Liver (tissue), 8 donors: ENCODE measurements at regions not wholly inside any gene's neighbourhood (a gene's known extent, or its start where the extent isn't known, plus 50 kb on each side); places are given as distances from the start of the nearest gene placed in this dataset.

Experiments
- DNase-seq: peaks from one replicate; pipeline ENCODE4 v3.0.0-alpha.2; 2017; ENCODE audit warnings: low spot score
- H3K27ac ChIP-seq, 2 donors: one replicate each; pipeline ENCODE4 v1.7.0; 2013; ENCODE audit warnings: inconsistent platforms in 2 of 2, low read length in 2 of 2, control low read depth in 1 of 2, low read depth in 1 of 2, mild to moderate bottlenecking in 1 of 2
- H3K27me3 ChIP-seq, 4 donors: one replicate each; pipeline versions ENCODE4 v1.6.1 to v1.7.0; 2013; ENCODE audit warnings: low read length in 3 of 4, inconsistent platforms in 1 of 4, mild to moderate bottlenecking in 1 of 4, moderate library complexity in 1 of 4; ENCODE audit not compliant: control insufficient read depth in 4 of 4, insufficient read depth in 4 of 4
- H3K36me3 ChIP-seq, 4 donors: one replicate each; pipeline versions ENCODE4 v1.6.1 to v1.7.0; 2013; ENCODE audit warnings: low read length in 3 of 4, mild to moderate bottlenecking in 3 of 4, low read depth in 1 of 4, moderate library complexity in 1 of 4; ENCODE audit not compliant: control insufficient read depth in 4 of 4, insufficient read depth in 3 of 4
- H3K4me1 ChIP-seq, 4 donors: one replicate each; pipeline versions ENCODE4 v1.6.1 to v1.7.0; 2013; ENCODE audit warnings: low read length in 3 of 4, mild to moderate bottlenecking in 3 of 4, moderate library complexity in 1 of 4; ENCODE audit not compliant: control insufficient read depth in 4 of 4, insufficient read depth in 4 of 4
- H3K4me3 ChIP-seq, 3 donors: one replicate each; pipeline versions ENCODE4 v1.6.1 to v1.7.0; 2013; ENCODE audit warnings: low read length in 3 of 3, control low read depth in 1 of 3, low read depth in 1 of 3, mild to moderate bottlenecking in 1 of 3
- H3K9ac ChIP-seq, 2 donors: one replicate each; pipeline ENCODE4 v1.7.0; 2013; ENCODE audit warnings: low read length in 2 of 2, mild to moderate bottlenecking in 2 of 2, moderate library complexity in 2 of 2, control low read depth in 1 of 2, low read depth in 1 of 2
- H3K9me3 ChIP-seq, 4 donors: one replicate each; pipeline versions ENCODE4 v1.6.1 to v1.7.0; 2013; ENCODE audit warnings: low read length in 3 of 4; ENCODE audit not compliant: control insufficient read depth in 4 of 4
- ATF3 ChIP-seq: IDR thresholded peaks from 2 replicates; pipeline ENCODE4 v1.6.1; 2016; ENCODE audit warnings: antibody characterized with exemption
- CTCF ChIP-seq: fragments of 150-350 bp; IDR thresholded peaks from 2 replicates; pipeline ENCODE4 v1.5.1; 2017; ENCODE audit warnings: improper control_type of control experiment, low read depth, low read length; ENCODE audit not compliant: missing input control
- EGR1 ChIP-seq, 2 donors: IDR thresholded peaks; 2 replicates each; pipeline ENCODE4 v1.6.1; 2016 to 2018; ENCODE audit warnings: antibody characterized with exemption in 2 of 2, low read depth in 2 of 2
- FOXA1 ChIP-seq: IDR thresholded peaks from 2 replicates; pipeline ENCODE4 v1.6.1; 2016; ENCODE audit warnings: antibody characterized with exemption
- FOXA2 ChIP-seq: IDR thresholded peaks from 2 replicates; pipeline ENCODE4 v1.6.1; 2016; ENCODE audit warnings: antibody characterized with exemption
- GABPA ChIP-seq, 2 donors: IDR thresholded peaks in 1 of 2; conservative IDR thresholded peaks in 1 of 2; 2 replicates each; pipeline ENCODE4 v1.6.1; 2016; ENCODE audit warnings: antibody characterized with exemption in 2 of 2, mild to moderate bottlenecking in 1 of 2, moderate library complexity in 1 of 2
- HNF4A ChIP-seq, 2 donors: conservative IDR thresholded peaks; 2 replicates each; pipeline ENCODE4 v1.6.1; 2016; ENCODE audit warnings: antibody characterized with exemption in 2 of 2, mild to moderate bottlenecking in 2 of 2
- HNF4G ChIP-seq: IDR thresholded peaks from 2 replicates; pipeline ENCODE4 v1.6.1; 2016; ENCODE audit warnings: antibody characterized with exemption
- JUND ChIP-seq, 2 donors: IDR thresholded peaks; 2 replicates each; pipeline ENCODE4 v1.6.1; 2016; ENCODE audit warnings: antibody characterized with exemption in 2 of 2
- MAX ChIP-seq: IDR thresholded peaks from 2 replicates; pipeline ENCODE4 v1.6.1; 2016; ENCODE audit warnings: antibody characterized with exemption
- NR2F2 ChIP-seq: IDR thresholded peaks from 2 replicates; pipeline ENCODE4 v1.6.1; 2016; ENCODE audit warnings: antibody characterized with exemption
- RAD21 ChIP-seq, 2 donors: IDR thresholded peaks; 2 replicates each; pipeline ENCODE4 v1.6.1; 2016; ENCODE audit warnings: antibody characterized with exemption in 2 of 2, mild to moderate bottlenecking in 2 of 2
- REST ChIP-seq: IDR thresholded peaks from 2 replicates; pipeline ENCODE4 v1.6.1; 2016; ENCODE audit warnings: antibody characterized with exemption, mild to moderate bottlenecking
- RXRA ChIP-seq, 2 donors: IDR thresholded peaks; 2 replicates each; pipeline ENCODE4 v1.6.1; 2017 to 2018; ENCODE audit warnings: antibody characterized with exemption in 2 of 2, mild to moderate bottlenecking in 1 of 2
- SP1 ChIP-seq: IDR thresholded peaks from 2 replicates; pipeline ENCODE4 v1.6.1; 2018; ENCODE audit warnings: antibody characterized with exemption, mild to moderate bottlenecking
- TAF1 ChIP-seq: conservative IDR thresholded peaks from 2 replicates; pipeline ENCODE4 v1.6.1; 2016; ENCODE audit warnings: antibody characterized with exemption, mild to moderate bottlenecking
- ZBTB33 ChIP-seq: IDR thresholded peaks from 2 replicates; pipeline ENCODE4 v1.6.1; 2016; ENCODE audit warnings: antibody characterized with exemption
- WGBS: extraction: QIAGEN DNeasy Blood & Tissue Kit; methylation state at CpG from one replicate; pipeline ENCODE4 v1.1.7; 2013; 5-methylcytosine and 5-hydroxymethylcytosine counted together
- donor health status: healthy.
- donor health status: healthy.
- donor health status: healthy.
- donor health status: healthy.
- donor health status: healthy.

- H3K9ac ChIP-seq = no peak overlapping the region
Measured at GRCh38 chr16:85327731-85328675, 215.7 kb upstream of the CIBAR2 start.

GRCh38 chr16:85328676-85329058 is 216.4 kb upstream of the CIBAR2 start:
- H3K27ac ChIP-seq = no peak overlapping the region
- H3K4me3 ChIP-seq = no peak overlapping the region
- H3K9me3 ChIP-seq = no peaks in the 10 kb centered on the region
- WGBS = 59% methylated on average over 17 of the region's 17 CpGs
- no peaks in the 10 kb centered on the region for H3K27me3 ChIP-seq
- H3K4me1 ChIP-seq = peaks cover 0 to 5% (median 0%) of the 10 kb centered on the region in 4 donors
- no peak overlapping the region for H3K9ac ChIP-seq
- no peak for DNase-seq
- no peaks in the 10 kb centered on the region for H3K36me3 ChIP-seq
- no peak for TF ChIP-seq SP1
- no peak for TF ChIP-seq CTCF
- TF ChIP-seq RAD21 (IDR thresholded peaks at IDR 0.05) = no peak
- no peak for TF ChIP-seq REST
- no peak for TF ChIP-seq NR2F2
- no peak for TF ChIP-seq GABPA (IDR thresholded peaks at IDR 0.05 in 1 of 2, conservative IDR thresholded peaks at IDR 0.05 in 1 of 2)
- no peak for TF ChIP-seq RXRA (IDR thresholded peaks at IDR 0.05)
- TF ChIP-seq HNF4G = no peak
- no peak for TF ChIP-seq EGR1 (IDR thresholded peaks at IDR 0.05; ENCODE audit: low read depth in 2 of 2)
- TF ChIP-seq FOXA1 = no peak
- no peak for TF ChIP-seq JUND (IDR thresholded peaks at IDR 0.05)
- no peak for TF ChIP-seq ATF3
- no peak for TF ChIP-seq HNF4A (conservative IDR thresholded peaks at IDR 0.05)
- no peak for TF ChIP-seq TAF1

More at GRCh38 chr16:85327731-85328675, 215.7 kb upstream of the CIBAR2 start:
- Histone ChIP-seq H3K9me3 (no peaks in the 10 kb centered on the region), H3K27ac (no peak overlapping the region), H3K27me3 (no peaks in the 10 kb centered on the region), H3K36me3 (no peaks in the 10 kb centered on the region), H3K4me1 (peaks cover 0 to 7% (median 3%) of the 10 kb centered on the region in 4 donors), H3K4me3 (no peak overlapping the region)
- 73% methylated on average over 21 of the region's 21 CpGs for WGBS
- no peak for DNase-seq
- TF ChIP-seq SP1 = no peak
- TF ChIP-seq FOXA1 = no peak
- TF ChIP-seq GABPA (IDR thresholded peaks at IDR 0.05 in 1 of 2, conservative IDR thresholded peaks at IDR 0.05 in 1 of 2) = no peak
- TF ChIP-seq TAF1 = no peak
- TF ChIP-seq ATF3 = no peak
- no peak for TF ChIP-seq FOXA2
- TF ChIP-seq ZBTB33 = no peak
- no peak for TF ChIP-seq EGR1 (IDR thresholded peaks at IDR 0.05; ENCODE audit: low read depth in 2 of 2)
- no peak for TF ChIP-seq MAX
- TF ChIP-seq JUND (IDR thresholded peaks at IDR 0.05) = no peak
- TF ChIP-seq HNF4G = no peak
- TF ChIP-seq NR2F2 = no peak
- no peak for TF ChIP-seq RAD21 (IDR thresholded peaks at IDR 0.05)
